ENCODE measurements at regions not wholly inside any gene's neighbourhood (a gene's known extent, or its start where the extent isn't known, plus 50 kb on each side); places are given as distances from the start of the nearest gene placed in this dataset.

GRCh38 chr4:125522588-125522987, 207.8 kb downstream of the FAT4 start:
- H3K36me3 ChIP-seq = no peaks in the 10 kb centered on the region
- in situ Hi-C loops (cut with MboI; ENCODE audit: low sequenced_read_pairs in 4 of 4) = no loop called here
- no peak overlapping the region for H3K4me3 ChIP-seq
- TF ChIP-seq POLR2A (IDR thresholded peaks at IDR 0.05) (no peak), CTCF (IDR thresholded peaks at IDR 0.05 in 4 of 5, conservative IDR thresholded peaks at IDR 0.05 in 1 of 5) (no peak)
- intact Hi-C loops (cut with DNase I; ENCODE audit: low total_unique reads) = no loop called here
- ATAC-seq (no peak), DNase-seq (no peak)
- no peaks in the 10 kb centered on the region for H3K4me1 ChIP-seq
- H3K27me3 ChIP-seq = no peaks in the 10 kb centered on the region
- H3K9me3 ChIP-seq = no peaks in the 10 kb centered on the region
- H3K27ac ChIP-seq = no peak overlapping the region

GRCh38 chr4:125522992-125523391, 208.2 kb downstream of the FAT4 start:
- H3K4me1 ChIP-seq = no peaks in the 10 kb centered on the region
- H3K27ac ChIP-seq = no peak overlapping the region
- H3K9me3 ChIP-seq = no peaks in the 10 kb centered on the region
- DNase-seq (no peak), ATAC-seq (no peak)
- intact Hi-C loops (cut with DNase I; ENCODE audit: low total_unique reads) = no loop called here
- in situ Hi-C loops (cut with MboI; ENCODE audit: low sequenced_read_pairs in 4 of 4) = no loop called here
- H3K36me3 ChIP-seq = no peaks in the 10 kb centered on the region
- H3K4me3 ChIP-seq = no peak overlapping the region
- TF ChIP-seq CTCF (IDR thresholded peaks at IDR 0.05 in 4 of 5, conservative IDR thresholded peaks at IDR 0.05 in 1 of 5) (no peak), POLR2A (IDR thresholded peaks at IDR 0.05) (no peak)
- no peaks in the 10 kb centered on the region for H3K27me3 ChIP-seq

DNA sequence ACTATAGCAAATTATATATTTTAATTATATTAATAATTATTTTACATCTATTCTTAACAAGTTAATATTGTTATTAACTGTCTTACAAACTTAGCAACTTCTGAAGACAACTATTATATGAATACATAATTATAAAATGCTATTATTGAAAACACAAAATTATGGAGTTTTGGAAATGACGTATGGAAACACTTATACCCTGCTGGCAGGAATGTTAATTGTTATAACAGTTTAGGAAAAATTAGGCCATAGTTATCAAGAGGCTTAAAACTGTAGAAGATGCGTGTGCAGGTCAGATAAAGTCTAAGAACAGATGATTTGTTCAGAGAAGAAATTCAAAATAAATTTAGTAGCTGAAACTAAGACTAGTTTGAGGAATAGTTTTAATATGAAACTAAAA, 211.7 kb downstream of the FAT4 start:
- Histone ChIP-seq H3K27me3 (no peaks in the 10 kb centered on the region), H3K4me3 (no peak overlapping the region), H3K4me1 (no peaks in the 10 kb centered on the region), H3K27ac (no peak overlapping the region), H3K9me3 (no peaks in the 10 kb centered on the region), H3K36me3 (no peaks in the 10 kb centered on the region)
- intact Hi-C loops (cut with DNase I; ENCODE audit: low total_unique reads) = no loop called here
- in situ Hi-C loops (cut with MboI; ENCODE audit: low sequenced_read_pairs in 4 of 4) = no loop called here
- ATAC-seq (no peak), DNase-seq (no peak)
- no peak for TF ChIP-seq CTCF (IDR thresholded peaks at IDR 0.05 in 4 of 5, conservative IDR thresholded peaks at IDR 0.05 in 1 of 5)
- no peak for TF ChIP-seq POLR2A (IDR thresholded peaks at IDR 0.05)

GRCh38 chr4:125527681-125528080, 212.9 kb downstream of the FAT4 start:
- no peak for ATAC-seq
- Histone ChIP-seq H3K9me3 (no peaks in the 10 kb centered on the region), H3K27ac (no peak overlapping the region), H3K36me3 (no peaks in the 10 kb centered on the region), H3K4me3 (no peak overlapping the region), H3K4me1 (no peaks in the 10 kb centered on the region), H3K27me3 (no peaks in the 10 kb centered on the region)
- no peak for TF ChIP-seq POLR2A (IDR thresholded peaks at IDR 0.05)
- no peak for TF ChIP-seq CTCF (IDR thresholded peaks at IDR 0.05 in 4 of 5, conservative IDR thresholded peaks at IDR 0.05 in 1 of 5)
- no peak for DNase-seq
- intact Hi-C loops (cut with DNase I; ENCODE audit: low total_unique reads) (no loop called here), in situ Hi-C loops (cut with MboI; ENCODE audit: low sequenced_read_pairs in 4 of 4) (no loop called here)

DNA sequence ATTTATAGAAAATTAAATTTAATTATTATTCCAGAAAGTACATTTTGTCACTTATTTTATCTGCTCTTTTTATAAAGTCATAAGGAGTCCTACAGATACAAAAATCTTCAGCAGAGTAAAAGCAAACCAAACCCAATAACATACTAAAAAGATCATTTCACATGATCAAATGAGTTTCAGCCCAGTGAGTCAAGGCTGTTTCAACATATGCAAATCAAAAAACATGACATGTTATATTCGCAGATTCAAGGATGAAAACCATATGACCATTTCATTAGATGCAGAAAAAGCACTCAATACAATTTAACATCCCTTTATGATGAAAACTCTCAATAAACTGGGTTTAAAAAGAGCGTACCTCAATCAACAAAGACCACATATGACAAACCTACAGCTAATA, 214.3 kb downstream of the FAT4 start:
- Histone ChIP-seq H3K27ac (no peak overlapping the region), H3K27me3 (no peaks in the 10 kb centered on the region), H3K9me3 (no peaks in the 10 kb centered on the region), H3K36me3 (no peaks in the 10 kb centered on the region), H3K4me1 (no peaks in the 10 kb centered on the region), H3K4me3 (no peak overlapping the region)
- no peak for ATAC-seq
- intact Hi-C loops (cut with DNase I; ENCODE audit: low total_unique reads) (no loop called here), in situ Hi-C loops (cut with MboI; ENCODE audit: low sequenced_read_pairs in 4 of 4) (no loop called here)
- no peak for DNase-seq
- TF ChIP-seq POLR2A (IDR thresholded peaks at IDR 0.05) (no peak), CTCF (IDR thresholded peaks at IDR 0.05 in 4 of 5, conservative IDR thresholded peaks at IDR 0.05 in 1 of 5) (no peak)
